OCI-LY7 (cell line): ENCODE measurements at regions not wholly inside any gene's neighbourhood (a gene's known extent, or its start where the extent isn't known, plus 50 kb on each side); places are given as distances from the start of the nearest gene placed in this dataset.

Experiments used
- EZH2phosphoT487 ChIP-seq: fragments of 200-600 bp; sonication (generic); IDR thresholded peaks from 2 replicates; pipeline ENCODE4 v1.6.1; 2018; ENCODE audit warnings: low read depth, borderline replicate concordance, mild to moderate bottlenecking, mixed run types, antibody characterized with exemption, low read length, moderate library complexity, mixed read lengths
- TF ChIP-seq, protein P1 (sequence below): fragments of 200-600 bp; sonication (generic); conservative IDR thresholded peaks from 2 replicates; pipeline ENCODE4 v1.5.1; 2014; ENCODE audit warnings: mild to moderate bottlenecking, antibody characterized with exemption, low read length, moderate library complexity, mixed read lengths

DNA sequence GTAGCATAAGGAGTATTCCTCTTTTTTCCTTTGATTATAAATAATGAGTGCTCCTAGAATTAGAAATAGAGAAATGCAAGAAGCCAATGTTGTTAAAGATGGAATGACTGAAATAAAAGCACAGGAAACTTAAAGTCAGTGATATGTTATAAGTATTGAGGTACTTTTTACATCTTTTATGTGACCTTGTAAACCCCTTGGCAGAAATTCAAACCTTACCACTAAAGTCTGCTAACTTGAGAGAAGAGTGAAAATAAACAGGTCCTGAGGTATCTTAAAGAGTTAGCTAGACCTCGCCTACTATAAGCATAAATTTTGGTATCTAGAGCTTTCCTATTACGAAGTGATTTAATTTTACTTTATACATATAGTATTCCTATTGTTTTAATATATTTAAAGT, 188.2 kb downstream of the DKK1 start:
- TF ChIP-seq EZH2phosphoT487: no peak
- TF ChIP-seq, protein P1, sequence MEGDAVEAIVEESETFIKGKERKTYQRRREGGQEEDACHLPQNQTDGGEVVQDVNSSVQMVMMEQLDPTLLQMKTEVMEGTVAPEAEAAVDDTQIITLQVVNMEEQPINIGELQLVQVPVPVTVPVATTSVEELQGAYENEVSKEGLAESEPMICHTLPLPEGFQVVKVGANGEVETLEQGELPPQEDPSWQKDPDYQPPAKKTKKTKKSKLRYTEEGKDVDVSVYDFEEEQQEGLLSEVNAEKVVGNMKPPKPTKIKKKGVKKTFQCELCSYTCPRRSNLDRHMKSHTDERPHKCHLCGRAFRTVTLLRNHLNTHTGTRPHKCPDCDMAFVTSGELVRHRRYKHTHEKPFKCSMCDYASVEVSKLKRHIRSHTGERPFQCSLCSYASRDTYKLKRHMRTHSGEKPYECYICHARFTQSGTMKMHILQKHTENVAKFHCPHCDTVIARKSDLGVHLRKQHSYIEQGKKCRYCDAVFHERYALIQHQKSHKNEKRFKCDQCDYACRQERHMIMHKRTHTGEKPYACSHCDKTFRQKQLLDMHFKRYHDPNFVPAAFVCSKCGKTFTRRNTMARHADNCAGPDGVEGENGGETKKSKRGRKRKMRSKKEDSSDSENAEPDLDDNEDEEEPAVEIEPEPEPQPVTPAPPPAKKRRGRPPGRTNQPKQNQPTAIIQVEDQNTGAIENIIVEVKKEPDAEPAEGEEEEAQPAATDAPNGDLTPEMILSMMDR: no peak
